Left lobe of liver (tissue), 2 donors: ENCODE measurements at regions not wholly inside any gene's neighbourhood (a gene's known extent, or its start where the extent isn't known, plus 50 kb on each side); places are given as distances from the start of the nearest gene placed in this dataset.
"Not testable (repeated sequence)": the region's sequence is repeated elsewhere in the genome, so short reads cannot be mapped to it uniquely, and the experiment has no call there.

Source experiments
- ATAC-seq: fragments of 200-7000 bp; cut with Tn5 transposase; one replicate; pipeline ENCODE4 v1.9.1; 2020; ENCODE audit warnings: mild to moderate bottlenecking, moderate library complexity
- DNase-seq: peaks from one replicate; pipeline ENCODE4 v3.0.0-alpha.2; 2020; ENCODE audit warnings: low spot score
- donor health status: DM: no; HTN: no; CAD: no; lungs with moderate emphysema.
- donor health status: DM: no; HTN: yes; CAD: no.

GRCh38 chr13:81375709-81376108 is 1034.8 kb upstream of the SPRY2 start:
- no peak for DNase-seq
- no peak for ATAC-seq

- ATAC-seq, DNase-seq: not testable (repeated sequence)
Observed at GRCh38 chr13:81362711-81363110, 1021.8 kb upstream of the SPRY2 start.

- no peak for ATAC-seq
- DNase-seq = no peak
Observed at GRCh38 chr13:81350056-81350455, 1009.1 kb upstream of the SPRY2 start.

- not testable (repeated sequence) for ATAC-seq, DNase-seq
Observed at GRCh38 chr13:81340118-81341069, 999.5 kb upstream of the SPRY2 start.

- not testable (repeated sequence) for DNase-seq, ATAC-seq
Observed at GRCh38 chr13:81339666-81340065, 998.7 kb upstream of the SPRY2 start.

GRCh38 chr13:81334481-81334880 is 993.6 kb upstream of the SPRY2 start:
- DNase-seq (no peak), ATAC-seq (no peak)

- ATAC-seq = no peak
- no peak for DNase-seq
Observed at GRCh38 chr13:81326913-81327312, 986.0 kb upstream of the SPRY2 start.

GRCh38 chr13:81320516-81320915 is 979.6 kb upstream of the SPRY2 start:
- DNase-seq = no peak

GRCh38 chr13:81319351-81319750 is 978.4 kb upstream of the SPRY2 start:
- DNase-seq (no peak), ATAC-seq (no peak)

More at GRCh38 chr13:81320516-81320915, 979.6 kb upstream of the SPRY2 start:
- no peak for ATAC-seq

GRCh38 chr13:81318231-81319019 is 977.5 kb upstream of the SPRY2 start:
- no peak for ATAC-seq
- DNase-seq = no peak

GRCh38 chr13:81314461-81314860 is 973.5 kb upstream of the SPRY2 start:
- ATAC-seq (no peak), DNase-seq (no peak)

GRCh38 chr13:81305928-81306327 is 965.0 kb upstream of the SPRY2 start:
- DNase-seq (no peak), ATAC-seq (no peak)

- DNase-seq (no peak), ATAC-seq (no peak)
Observed at GRCh38 chr13:81304121-81304659, 963.3 kb upstream of the SPRY2 start.

GRCh38 chr13:81302677-81303076 is 961.8 kb upstream of the SPRY2 start:
- DNase-seq (no peak), ATAC-seq (no peak)

GRCh38 chr13:81302125-81302524 is 961.2 kb upstream of the SPRY2 start:
- ATAC-seq (no peak), DNase-seq (no peak)

- ATAC-seq = no peak
- no peak for DNase-seq
Observed at GRCh38 chr13:81295177-81295576, 954.3 kb upstream of the SPRY2 start.

- DNase-seq (no peak), ATAC-seq (no peak)
Observed at GRCh38 chr13:81293594-81294164, 952.8 kb upstream of the SPRY2 start.

GRCh38 chr13:81283561-81283960 is 942.6 kb upstream of the SPRY2 start:
- ATAC-seq = no peak
- no peak for DNase-seq

GRCh38 chr13:81283062-81283461 is 942.1 kb upstream of the SPRY2 start:
- no peak for ATAC-seq
- no peak for DNase-seq

- no peak for ATAC-seq
Observed at GRCh38 chr13:81275666-81276258, 934.8 kb upstream of the SPRY2 start.

GRCh38 chr13:81247711-81248110 is 906.8 kb upstream of the SPRY2 start:
- DNase-seq = no peak
- ATAC-seq = no peak

More at GRCh38 chr13:81275666-81276258, 934.8 kb upstream of the SPRY2 start:
- no peak for DNase-seq
